GM12864 (cell line): ENCODE measurements at regions not wholly inside any gene's neighbourhood (a gene's known extent, or its start where the extent isn't known, plus 50 kb on each side); places are given as distances from the start of the nearest gene placed in this dataset.

ENCODE experiments used
- DNase-seq: peaks from one replicate; pipeline ENCODE4 v3.0.0-alpha.2; 2011; ENCODE audit warnings: low read depth
- H3K4me3 ChIP-seq: 2 replicates; pipeline ENCODE4 v1.5.1; 2011; ENCODE audit warnings: mild to moderate bottlenecking, low read depth, low read length, control low read depth
- TF ChIP-seq, protein P1 (sequence below): IDR thresholded peaks from 2 replicates; pipeline ENCODE4 v1.5.1; 2011; ENCODE audit warnings: low read depth, mild to moderate bottlenecking, moderate library complexity, low read length, control low read depth, inconsistent platforms; ENCODE audit errors: missing control alignments

DNA sequence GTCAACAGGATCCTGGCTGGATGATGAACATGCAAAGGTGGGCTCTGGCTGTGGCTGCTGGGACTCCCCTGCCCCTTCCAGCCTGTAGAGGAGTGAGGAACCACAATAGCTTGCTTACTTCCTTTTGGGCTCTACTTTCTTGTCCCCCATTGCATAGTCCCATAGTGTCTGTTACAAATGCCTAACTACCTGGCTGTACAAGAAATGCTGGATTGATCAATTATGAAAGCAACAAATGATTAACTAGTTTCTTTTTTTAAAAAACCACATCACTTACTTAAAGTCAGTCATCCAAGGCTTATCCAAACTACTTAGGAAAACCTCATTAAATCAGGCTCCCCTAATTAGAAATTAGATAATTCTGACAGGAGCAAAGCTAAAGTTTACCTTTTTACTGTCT lies 514.1 kb upstream of the PKN2 start:
- TF ChIP-seq, protein P1, sequence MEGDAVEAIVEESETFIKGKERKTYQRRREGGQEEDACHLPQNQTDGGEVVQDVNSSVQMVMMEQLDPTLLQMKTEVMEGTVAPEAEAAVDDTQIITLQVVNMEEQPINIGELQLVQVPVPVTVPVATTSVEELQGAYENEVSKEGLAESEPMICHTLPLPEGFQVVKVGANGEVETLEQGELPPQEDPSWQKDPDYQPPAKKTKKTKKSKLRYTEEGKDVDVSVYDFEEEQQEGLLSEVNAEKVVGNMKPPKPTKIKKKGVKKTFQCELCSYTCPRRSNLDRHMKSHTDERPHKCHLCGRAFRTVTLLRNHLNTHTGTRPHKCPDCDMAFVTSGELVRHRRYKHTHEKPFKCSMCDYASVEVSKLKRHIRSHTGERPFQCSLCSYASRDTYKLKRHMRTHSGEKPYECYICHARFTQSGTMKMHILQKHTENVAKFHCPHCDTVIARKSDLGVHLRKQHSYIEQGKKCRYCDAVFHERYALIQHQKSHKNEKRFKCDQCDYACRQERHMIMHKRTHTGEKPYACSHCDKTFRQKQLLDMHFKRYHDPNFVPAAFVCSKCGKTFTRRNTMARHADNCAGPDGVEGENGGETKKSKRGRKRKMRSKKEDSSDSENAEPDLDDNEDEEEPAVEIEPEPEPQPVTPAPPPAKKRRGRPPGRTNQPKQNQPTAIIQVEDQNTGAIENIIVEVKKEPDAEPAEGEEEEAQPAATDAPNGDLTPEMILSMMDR = no peak
- H3K4me3 ChIP-seq = no peak overlapping the region
- DNase-seq = no peak

DNA sequence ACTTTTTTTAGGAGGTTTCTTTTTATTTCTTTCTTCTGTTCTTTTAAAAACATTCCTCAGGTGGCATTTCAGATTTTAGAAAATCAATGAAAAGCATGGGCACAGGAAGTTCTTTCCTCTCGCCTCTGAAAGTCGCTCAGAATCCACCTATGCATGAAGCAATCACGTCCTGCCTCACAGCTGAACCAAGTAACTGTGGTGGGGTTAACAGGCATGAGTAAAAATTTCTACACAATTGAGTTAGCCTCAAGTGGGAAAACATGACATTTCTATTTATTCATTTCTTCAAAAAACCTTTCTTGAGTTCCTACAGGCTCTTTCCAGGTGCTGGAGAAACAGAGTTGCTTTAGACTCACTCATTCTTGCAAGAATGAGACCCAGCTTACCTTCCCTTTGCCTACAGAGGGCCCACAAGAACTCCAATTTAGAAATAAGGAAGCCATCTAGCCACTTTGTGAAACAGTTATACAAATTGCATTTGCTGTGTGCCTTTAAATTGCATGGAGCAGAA lies 508.9 kb upstream of the PKN2 start:
- DNase-seq = no peak
- TF ChIP-seq, protein P1 = no peak
- H3K4me3 ChIP-seq = no peak overlapping the region

- no peak overlapping the region for H3K4me3 ChIP-seq
- TF ChIP-seq, protein P1 = no peak
- DNase-seq = no peak
Observed at GRCh38 chr1:88175631-88176226, 508.3 kb upstream of the PKN2 start.

GRCh38 chr1:88179943-88180342 lies 504.1 kb upstream of the PKN2 start:
- TF ChIP-seq, protein P1 = no peak
- H3K4me3 ChIP-seq = no peak overlapping the region
- no peak for DNase-seq

- DNase-seq = peak; percentile 38
- TF ChIP-seq, protein P1 = peak; percentile 94
- no peak overlapping the region for H3K4me3 ChIP-seq
Observed at GRCh38 chr1:88180449-88181108, 503.5 kb upstream of the PKN2 start.

DNA sequence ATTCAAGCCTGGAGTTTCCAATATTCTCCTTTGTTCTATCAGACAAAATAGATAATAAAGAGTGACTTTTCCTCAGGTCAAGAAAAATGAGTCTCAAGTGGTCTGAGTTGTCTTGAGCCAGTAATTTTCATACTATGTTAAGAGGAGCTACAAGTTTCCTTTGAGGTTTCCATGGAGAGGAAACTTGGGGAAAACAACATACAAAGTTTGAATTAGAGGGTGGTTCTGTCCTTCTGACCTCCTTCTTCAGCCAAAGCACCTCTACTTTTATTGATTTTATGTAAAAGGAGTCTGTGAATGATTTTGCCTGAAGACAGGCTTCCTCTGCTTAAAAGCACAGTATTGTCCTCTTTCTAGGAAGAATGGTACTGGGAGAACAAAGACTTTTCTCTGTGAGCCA lies 497.2 kb upstream of the PKN2 start:
- TF ChIP-seq, protein P1 = no peak
- no peak overlapping the region for H3K4me3 ChIP-seq
- no peak for DNase-seq

DNA sequence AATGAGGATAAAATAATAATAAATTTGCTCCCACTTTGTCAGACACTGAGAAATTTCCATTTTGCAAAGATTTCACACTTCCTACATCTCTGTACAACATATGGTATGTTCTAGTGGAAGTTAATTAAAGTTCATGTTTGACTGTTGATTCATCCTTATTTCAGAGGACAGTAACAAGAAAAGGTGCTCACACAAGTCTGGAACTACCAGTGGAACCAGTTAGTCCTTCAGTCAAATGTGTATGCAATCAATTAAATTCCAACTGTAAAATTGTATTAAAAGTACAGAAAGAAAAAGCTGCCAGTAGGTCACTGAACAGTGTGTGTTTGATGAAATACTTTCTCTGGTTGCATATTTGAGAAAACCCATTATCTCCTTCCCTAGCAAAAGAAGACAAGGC lies 496.0 kb upstream of the PKN2 start:
- TF ChIP-seq, protein P1 = no peak
- no peak for DNase-seq
- no peak overlapping the region for H3K4me3 ChIP-seq
